HG03378 (cell line): ENCODE measurements at regions not wholly inside any gene's neighbourhood (a gene's known extent, or its start where the extent isn't known, plus 50 kb on each side); places are given as distances from the start of the nearest gene placed in this dataset.

ENCODE experiments used
- ATAC-seq: cut with Tn5 transposase; IDR thresholded peaks from one replicate; pipeline ENCODE4 v1.9.1; 2021; ENCODE audit warnings: mild to moderate bottlenecking, moderate library complexity; ENCODE audit not compliant: unreplicated experiment

GRCh38 chr2:164044622-164045021 lies 308.8 kb upstream of the FIGN start:
- no peak for ATAC-seq

GRCh38 chr2:164039270-164039669 lies 303.5 kb upstream of the FIGN start:
- no peak for ATAC-seq

GRCh38 chr2:164032995-164033394 lies 297.2 kb upstream of the FIGN start:
- no peak for ATAC-seq

- no peak for ATAC-seq
Measured at GRCh38 chr2:164030623-164031022, 294.8 kb upstream of the FIGN start.

- no peak for ATAC-seq
Measured at GRCh38 chr2:164028814-164029534, 293.2 kb upstream of the FIGN start.

- no peak for ATAC-seq
Measured at GRCh38 chr2:164024396-164024795, 288.6 kb upstream of the FIGN start.

- ATAC-seq, result no peak
Measured at GRCh38 chr2:164023896-164024295, 288.1 kb upstream of the FIGN start.

- ATAC-seq, result peak; percentile 96
Measured at GRCh38 chr2:164015328-164016123, 279.7 kb upstream of the FIGN start.

GRCh38 chr2:164014791-164015190 lies 279.0 kb upstream of the FIGN start:
- no peak for ATAC-seq

- ATAC-seq, result no peak
Measured at GRCh38 chr2:164014068-164014731, 278.4 kb upstream of the FIGN start.

GRCh38 chr2:164012581-164012980 lies 276.8 kb upstream of the FIGN start:
- ATAC-seq, result no peak

GRCh38 chr2:164009756-164010337 lies 274.0 kb upstream of the FIGN start:
- ATAC-seq, result no peak

- no peak for ATAC-seq
Measured at GRCh38 chr2:164008752-164009151, 272.9 kb upstream of the FIGN start.

GRCh38 chr2:164006704-164007103 lies 270.9 kb upstream of the FIGN start:
- ATAC-seq, result no peak

GRCh38 chr2:164000176-164000575 lies 264.4 kb upstream of the FIGN start:
- no peak for ATAC-seq

GRCh38 chr2:163997466-163997865 lies 261.7 kb upstream of the FIGN start:
- no peak for ATAC-seq

GRCh38 chr2:163990541-163990940 lies 254.7 kb upstream of the FIGN start:
- ATAC-seq, result no peak

GRCh38 chr2:163990101-163990500 lies 254.3 kb upstream of the FIGN start:
- ATAC-seq, result no peak

- no peak for ATAC-seq
Measured at GRCh38 chr2:163987175-163987940, 251.6 kb upstream of the FIGN start.

GRCh38 chr2:163984986-163985385 lies 249.2 kb upstream of the FIGN start:
- ATAC-seq, result no peak

- ATAC-seq, result no peak
Measured at GRCh38 chr2:163983911-163984310, 248.1 kb upstream of the FIGN start.
